ENCODE measurements at regions not wholly inside any gene's neighbourhood (a gene's known extent, or its start where the extent isn't known, plus 50 kb on each side); places are given as distances from the start of the nearest gene placed in this dataset.

DNA sequence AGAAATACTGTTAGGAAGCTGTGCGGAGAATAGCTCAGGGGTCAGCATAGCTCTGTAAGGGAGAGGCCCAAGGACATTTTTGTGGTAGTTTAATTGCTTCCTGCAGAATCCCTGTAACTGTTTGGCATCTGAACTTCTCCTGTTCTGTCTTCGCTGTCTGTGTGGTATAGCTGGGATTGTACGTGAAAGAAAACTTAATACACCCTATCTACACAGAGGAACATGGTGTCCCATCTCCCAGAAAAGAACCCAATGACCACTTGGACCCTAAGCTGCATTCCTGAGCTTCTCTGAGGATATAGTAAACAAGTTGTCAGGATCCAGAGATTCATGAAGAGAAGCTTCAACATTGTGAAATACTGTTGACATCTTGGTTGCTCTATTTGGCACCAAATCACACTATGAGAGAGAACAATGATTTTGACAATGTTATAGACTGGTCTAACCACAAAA is 81.3 kb downstream of the CDC42EP3 start:
- TF ChIP-seq POLR2A (IDR thresholded peaks at IDR 0.05; ENCODE audit: low read depth, low read length) (no peak), TAF1 (IDR thresholded peaks at IDR 0.05; ENCODE audit: borderline replicate concordance, low read depth, low read length) (no peak), POLR2AphosphoS5 (IDR thresholded peaks at IDR 0.05; ENCODE audit: low read depth, low read length) (no peak)
